SK-N-SH (cell line): ENCODE measurements at regions not wholly inside any gene's neighbourhood (a gene's known extent, or its start where the extent isn't known, plus 50 kb on each side); places are given as distances from the start of the nearest gene placed in this dataset.

Experiments
- RCOR1 ChIP-seq: fragments of 150-350 bp; IDR thresholded peaks from 2 replicates; pipeline ENCODE4 v1.6.1; 2017; ENCODE audit warnings: antibody characterized with exemption, low read length
- REST ChIP-seq: IDR thresholded peaks from 2 replicates; pipeline ENCODE4 v1.6.1; 2012; ENCODE audit warnings: mild to moderate bottlenecking, low read depth, low read length, moderate library complexity
- YY1 ChIP-seq: IDR thresholded peaks from 2 replicates; pipeline ENCODE4 v1.4.0; 2012; ENCODE audit warnings: low read depth, mild to moderate bottlenecking

- TF ChIP-seq YY1, result no peak
- no peak for TF ChIP-seq RCOR1
- TF ChIP-seq REST, result no peak
Measured at GRCh38 chr1:55315552-55315951, 100.4 kb upstream of the USP24 start.
